COLO668 (cell line): ENCODE measurements at regions not wholly inside any gene's neighbourhood (a gene's known extent, or its start where the extent isn't known, plus 50 kb on each side); places are given as distances from the start of the nearest gene placed in this dataset.

Source experiments
- DNase-seq: peaks from one replicate; lab custom pipeline; 2025; ENCODE audit not compliant: unreplicated experiment; lab: John Stamatoyannopoulos, UW

DNA sequence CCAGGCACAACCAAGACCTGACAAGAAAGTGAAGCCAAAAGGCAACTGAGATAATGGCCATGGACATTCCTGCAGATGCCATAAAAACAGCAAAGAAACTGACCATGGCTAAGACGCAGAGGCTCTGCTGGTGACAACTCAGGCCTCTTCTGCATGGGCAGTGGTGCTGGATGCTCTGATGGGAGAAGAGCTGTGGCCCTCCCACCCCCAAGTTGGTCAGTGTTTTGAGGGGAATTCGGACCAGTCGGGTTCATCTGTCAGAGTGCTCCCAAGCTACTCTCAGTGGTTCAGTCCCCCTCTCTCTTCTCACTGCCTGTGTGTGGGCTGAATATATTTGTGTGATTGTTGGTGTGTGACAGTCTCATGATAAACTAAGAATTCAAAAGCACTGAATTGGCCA, 79.0 kb upstream of the GPR26 start:
- no peak for DNase-seq

DNA sequence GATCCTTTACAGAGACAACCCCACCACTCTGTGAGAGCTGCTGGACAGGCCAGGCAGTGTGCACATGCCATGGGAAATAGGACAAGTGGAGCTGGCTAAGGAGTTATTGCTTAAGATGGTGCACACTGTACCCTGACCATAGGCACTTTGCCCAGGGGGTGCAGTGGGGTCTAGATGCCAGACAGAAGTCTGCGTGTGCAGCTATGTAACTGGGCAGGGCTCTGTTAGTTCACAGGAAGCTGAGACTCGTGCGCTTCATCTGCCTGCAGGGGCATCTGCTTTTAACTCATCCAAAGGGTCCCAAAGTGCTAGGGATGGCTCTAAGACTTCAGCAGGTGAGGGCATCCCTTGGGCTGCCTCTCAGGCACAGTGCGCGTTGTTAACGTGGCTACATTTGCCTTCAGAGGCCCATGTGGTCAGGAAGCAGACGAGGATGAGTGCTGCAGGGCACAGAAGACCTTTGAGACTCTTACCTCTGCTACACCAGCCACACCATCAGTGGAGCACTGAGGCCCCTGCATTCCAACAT, 77.7 kb upstream of the GPR26 start:
- no peak for DNase-seq

DNA sequence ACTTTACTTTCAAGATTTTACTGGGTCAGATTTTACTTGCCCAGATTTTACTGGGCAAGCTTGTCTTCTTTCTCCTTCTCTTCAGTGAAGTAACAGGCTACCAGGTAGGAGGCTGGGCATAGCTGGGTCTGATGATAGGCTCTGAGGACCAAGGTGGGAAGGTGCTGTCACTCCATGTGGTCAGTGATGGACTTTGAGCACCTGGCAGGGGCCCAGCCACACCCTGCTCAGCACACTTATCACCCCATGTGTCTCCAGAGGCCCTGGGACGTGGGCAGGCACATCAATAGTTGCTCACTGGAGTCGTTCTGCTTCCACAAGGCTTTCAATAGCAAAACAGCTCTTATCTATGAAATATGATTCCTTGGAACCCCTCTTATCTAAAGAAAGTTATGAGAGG, 70.5 kb upstream of the GPR26 start:
- no peak for DNase-seq

DNA sequence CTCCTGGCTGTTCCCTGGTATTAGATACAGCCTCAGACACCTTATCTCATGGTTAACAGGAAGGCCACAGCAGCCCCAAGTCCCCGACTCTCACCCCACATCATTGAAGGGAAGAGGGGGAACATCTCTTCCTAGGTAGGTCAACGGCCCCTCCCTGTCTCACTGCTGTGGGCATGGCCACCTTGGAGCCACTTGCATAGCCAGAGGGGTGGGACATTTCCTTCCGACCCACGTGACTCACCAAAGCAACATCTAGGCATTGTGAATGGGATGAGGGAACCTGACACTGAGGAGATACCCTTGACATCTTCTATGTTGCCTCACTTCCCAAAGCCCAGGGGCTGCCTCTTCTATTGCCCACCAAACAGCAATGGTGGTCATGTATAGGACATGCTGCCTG, 68.5 kb upstream of the GPR26 start:
- DNase-seq = no peak

DNA sequence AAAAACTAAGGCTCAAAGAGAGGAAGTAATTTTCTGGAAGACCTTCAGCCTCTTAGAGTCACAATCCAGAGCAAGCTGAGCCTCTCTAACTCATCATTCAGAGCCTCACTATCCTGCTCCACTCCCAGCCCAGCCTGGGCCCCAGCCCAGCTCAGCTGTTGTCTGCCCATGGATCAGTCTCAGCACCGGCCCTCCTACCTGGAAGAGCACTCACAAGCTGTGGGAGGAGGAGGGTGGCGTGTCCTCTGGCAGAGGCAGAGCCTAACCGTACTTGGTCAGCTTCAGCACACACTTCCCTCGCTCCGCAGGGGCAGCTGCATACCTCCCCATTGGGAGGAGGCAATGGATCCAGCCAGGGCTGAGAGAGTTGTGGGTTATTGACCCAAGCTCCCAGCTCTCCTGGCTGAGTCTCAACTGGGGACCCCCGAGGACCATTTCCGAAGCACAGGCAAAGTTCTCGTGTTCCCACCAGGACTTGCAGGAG, 66.7 kb upstream of the GPR26 start:
- DNase-seq = no peak

DNA sequence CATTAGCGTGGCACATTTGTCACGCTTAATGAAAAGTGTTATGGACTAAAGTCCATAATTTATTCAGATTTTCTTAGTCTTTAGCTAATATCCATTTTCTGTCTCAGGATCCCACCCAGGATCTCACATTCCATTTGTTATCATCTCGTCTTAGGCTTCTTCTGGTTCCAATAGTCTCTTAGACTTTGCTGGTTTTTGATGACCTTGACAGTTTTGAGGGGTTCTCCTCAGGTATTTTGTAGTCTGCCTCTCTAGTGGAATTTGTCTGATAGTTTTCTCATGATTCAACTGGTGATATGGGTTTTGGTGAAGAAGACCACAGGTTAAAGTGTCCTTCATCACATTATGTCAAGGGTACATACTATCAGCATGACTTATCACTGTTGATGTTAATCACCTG, 66.0 kb upstream of the GPR26 start:
- DNase-seq = no peak

DNA sequence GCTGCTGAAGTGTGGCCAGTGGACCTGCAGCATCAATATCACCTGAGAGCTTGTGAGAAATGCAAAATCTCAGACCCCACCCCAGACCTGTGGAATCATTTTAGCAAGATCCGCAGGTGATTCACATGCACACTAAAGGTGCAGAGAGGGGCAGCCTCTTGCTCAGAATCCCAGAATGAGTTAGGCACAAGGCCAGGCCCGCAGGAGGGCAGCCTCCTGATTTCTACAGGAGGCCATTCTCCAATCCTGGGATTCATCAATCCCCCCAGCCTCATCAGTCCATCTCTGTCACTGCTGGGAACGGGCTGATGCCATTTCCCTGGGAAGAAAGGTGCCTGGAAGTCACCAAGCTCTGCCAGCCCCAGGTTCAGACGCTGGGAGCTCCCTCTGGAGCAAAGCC, 63.0 kb upstream of the GPR26 start:
- DNase-seq = no peak

DNA sequence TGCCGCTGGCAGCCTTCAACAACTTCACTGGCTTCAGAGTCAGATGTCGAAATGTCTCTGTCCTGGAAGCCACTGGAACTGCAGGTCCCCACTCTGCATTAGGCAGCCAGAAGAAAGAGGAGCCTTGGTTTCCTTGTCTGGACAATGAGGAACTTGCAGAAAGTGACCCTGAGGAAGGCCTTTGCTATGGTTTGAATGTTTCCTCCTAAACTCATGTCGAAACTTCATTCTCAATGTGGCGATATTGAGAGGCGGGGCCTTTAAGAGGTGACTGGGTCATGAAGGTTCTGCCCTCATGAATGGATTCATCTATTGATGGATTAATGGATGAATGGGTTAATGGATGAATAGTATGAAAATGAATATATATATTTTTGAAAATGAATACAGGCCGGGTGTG, 61.6 kb upstream of the GPR26 start:
- no peak for DNase-seq

DNA sequence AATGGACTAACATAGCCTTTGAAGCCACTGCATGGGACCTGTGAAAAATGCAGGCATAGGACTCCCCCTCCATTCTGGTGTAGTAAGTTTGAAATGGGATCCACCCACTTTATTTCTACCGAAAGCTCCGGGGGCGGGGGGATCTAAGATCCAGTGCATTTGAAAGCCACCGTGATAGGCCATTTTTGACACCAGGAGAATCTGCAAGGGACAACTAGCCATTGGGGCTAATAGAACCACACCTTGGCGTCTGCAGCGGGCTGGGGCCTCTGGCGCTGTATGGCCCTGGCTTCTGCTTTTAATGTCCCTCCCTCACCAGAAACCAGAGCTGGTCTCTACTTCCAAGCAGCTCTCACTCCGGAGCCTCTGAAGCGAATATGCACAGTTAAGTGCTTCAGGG, 60.1 kb upstream of the GPR26 start:
- no peak for DNase-seq

DNA sequence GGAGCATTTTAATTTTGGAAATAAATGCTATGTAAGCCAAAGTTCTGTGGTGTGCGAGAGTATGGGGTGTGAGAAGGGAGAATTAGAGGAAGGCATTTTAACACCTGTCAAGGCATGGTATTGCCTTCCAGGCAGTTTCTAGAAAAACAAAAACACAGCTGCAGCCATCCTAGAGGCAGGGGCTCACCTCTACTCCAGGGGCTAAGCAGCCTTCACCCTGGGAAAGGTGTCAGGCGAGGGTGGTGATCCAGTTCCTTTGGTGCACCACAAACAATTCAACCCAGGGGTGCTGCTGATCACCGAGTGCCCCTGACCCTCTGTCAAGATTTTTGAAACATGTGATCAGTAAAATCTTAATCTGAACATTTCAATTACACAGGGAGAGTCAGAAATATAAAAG, 59.2 kb upstream of the GPR26 start:
- DNase-seq = no peak

DNA sequence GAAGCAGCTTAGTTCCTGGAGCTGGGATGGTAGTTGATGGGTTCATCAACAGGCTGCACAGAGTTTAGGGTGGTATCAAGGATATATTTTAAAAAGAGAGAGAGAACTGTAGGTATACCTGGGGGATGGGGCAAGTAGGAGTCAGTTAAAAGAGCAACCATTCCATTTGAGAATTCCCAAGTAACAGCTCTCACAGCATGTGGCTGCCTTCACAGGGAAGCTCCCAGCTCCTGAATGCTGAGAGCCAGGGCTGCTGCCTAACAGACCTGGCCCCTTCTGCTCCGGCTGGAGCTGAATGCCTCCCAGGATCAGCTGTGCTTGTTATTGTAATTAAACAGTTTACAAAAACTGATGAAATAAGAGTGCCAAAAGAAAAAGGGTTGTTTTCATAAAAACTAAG, 58.8 kb upstream of the GPR26 start:
- DNase-seq = no peak

DNA sequence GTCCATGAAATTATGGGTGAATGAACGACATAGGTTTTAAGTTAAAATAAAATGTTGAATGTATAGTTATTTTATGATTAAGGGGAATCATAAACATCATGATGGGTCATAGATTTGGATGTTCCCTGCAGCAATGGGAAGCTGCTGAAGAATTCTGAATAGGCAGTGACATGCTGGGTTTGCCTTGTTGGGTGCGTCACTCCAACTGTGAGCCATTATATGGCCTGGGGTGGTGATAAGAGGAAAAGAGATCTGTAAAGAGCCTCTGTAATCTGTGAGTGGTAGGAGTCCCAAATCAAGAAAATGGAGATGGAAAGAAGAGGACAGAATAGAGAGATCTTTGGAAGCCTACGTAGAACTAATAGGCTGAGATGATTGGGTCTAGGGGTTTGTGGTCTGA, 58.1 kb upstream of the GPR26 start:
- no peak for DNase-seq

DNA sequence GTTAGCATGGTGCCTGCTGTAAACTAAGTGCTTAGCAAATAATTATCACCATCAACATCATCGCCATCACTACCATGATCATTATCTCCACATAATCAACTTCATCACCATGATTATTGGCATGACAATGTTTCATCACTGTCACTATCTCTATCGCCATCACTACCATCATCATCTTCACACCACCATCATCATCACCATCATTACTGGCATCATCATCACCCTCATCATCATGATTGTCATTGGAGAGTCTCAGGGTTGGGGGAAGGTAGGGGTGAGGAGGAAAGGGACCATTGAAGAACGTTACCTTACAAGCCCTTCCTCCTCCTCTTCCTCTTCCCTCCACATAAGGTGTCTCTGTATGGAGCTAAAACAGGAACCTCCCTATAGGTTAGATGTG, 54.9 kb upstream of the GPR26 start:
- DNase-seq = no peak

DNA sequence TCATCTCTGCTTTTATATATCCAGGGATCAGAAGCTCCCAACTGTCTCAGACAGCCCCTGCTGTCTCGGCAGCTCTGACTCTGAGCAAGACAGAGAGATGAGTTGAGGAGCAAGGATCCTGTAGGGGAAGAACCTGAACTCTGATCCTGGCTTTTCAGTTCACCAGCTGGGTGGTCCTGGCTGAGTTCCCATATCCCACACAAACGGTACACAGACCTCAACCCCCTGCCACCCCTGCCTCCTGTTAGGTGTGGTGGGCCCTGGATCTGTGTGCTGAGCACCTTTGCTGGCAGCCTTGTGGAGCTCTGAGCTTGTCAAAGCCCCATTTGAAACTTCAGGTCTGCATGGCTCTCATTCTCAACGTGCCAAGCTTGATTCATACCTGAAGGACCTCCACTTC, 54.3 kb upstream of the GPR26 start:
- DNase-seq = no peak

DNA sequence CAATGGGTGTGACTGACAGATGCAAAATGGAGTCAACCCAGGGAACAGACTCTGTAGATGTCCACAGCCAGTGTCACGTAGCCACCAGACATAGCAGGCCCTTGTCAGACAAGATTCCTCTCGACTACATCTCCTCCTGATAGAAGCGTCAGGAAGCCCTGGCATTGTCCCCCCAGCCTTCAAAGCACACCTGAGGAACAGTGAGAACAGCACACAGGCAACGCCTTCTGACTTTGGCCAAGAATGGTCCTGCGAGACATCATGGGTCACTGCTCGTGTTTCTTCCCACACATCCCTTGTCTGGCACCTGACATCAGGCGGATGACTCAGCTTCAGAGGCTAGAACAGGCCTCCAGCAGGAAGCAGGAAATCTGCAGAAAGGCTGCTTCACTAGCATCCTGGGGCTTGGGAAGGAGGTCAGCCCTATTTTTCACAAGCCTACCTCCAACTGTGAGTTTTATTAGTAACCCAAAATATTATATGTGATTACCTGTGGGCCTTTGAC, 52.8 kb upstream of the GPR26 start:
- no peak for DNase-seq

DNA sequence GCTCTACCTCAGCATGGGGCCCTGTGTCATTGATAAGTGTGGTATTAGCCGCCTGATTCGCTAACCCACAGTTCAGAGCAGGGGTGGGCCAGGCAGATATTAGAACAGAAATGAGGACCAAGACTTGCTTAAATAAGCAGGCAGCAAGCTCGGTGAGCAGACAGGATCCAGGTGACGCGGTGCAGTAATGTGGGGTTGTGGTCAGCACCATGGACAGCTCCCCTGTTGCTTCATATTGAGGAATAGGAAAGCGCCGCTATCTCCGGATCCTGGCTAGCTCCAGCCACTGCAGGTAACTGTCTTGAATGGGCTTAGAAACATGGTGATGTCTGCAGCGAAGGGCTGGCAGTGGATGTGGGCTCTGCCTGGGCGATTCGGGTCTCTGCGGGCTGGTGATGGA, 51.3 kb upstream of the GPR26 start:
- DNase-seq = no peak
